ENCODE measurements at regions not wholly inside any gene's neighbourhood (a gene's known extent, or its start where the extent isn't known, plus 50 kb on each side); places are given as distances from the start of the nearest gene placed in this dataset.

- TF ChIP-seq CREB5 (CRISPR knock-in tag; IDR thresholded peaks at IDR 0.05; ENCODE audit: low read depth) (no peak), ZNF8 (CRISPR knock-in tag; IDR thresholded peaks at IDR 0.05) (no peak), ZC3H10 (CRISPR knock-in tag; IDR thresholded peaks at IDR 0.05) (no peak), ISL1 (CRISPR knock-in tag; IDR thresholded peaks at IDR 0.05) (no peak), TCF4 (CRISPR knock-in tag; IDR thresholded peaks at IDR 0.05; ENCODE audit: borderline replicate concordance) (no peak), ZNF70 (CRISPR knock-in tag; IDR thresholded peaks at IDR 0.05) (no peak), ARNTL (CRISPR knock-in tag; IDR thresholded peaks at IDR 0.05; ENCODE audit: borderline replicate concordance, low read depth) (no peak), BACH2 (CRISPR knock-in tag; IDR thresholded peaks at IDR 0.05; ENCODE audit: borderline replicate concordance) (no peak), TSHZ2 (CRISPR knock-in tag; IDR thresholded peaks at IDR 0.05) (no peak), PPARA (CRISPR knock-in tag; IDR thresholded peaks at IDR 0.05; ENCODE audit: borderline replicate concordance) (no peak), ZFP30 (CRISPR knock-in tag; IDR thresholded peaks at IDR 0.05) (no peak), TOX (CRISPR knock-in tag; IDR thresholded peaks at IDR 0.05; ENCODE audit: borderline replicate concordance) (no peak), CSDC2 (CRISPR knock-in tag; IDR thresholded peaks at IDR 0.05) (no peak), PATZ1 (CRISPR knock-in tag; IDR thresholded peaks at IDR 0.05; ENCODE audit: borderline replicate concordance) (no peak), POU6F1 (CRISPR knock-in tag; IDR thresholded peaks at IDR 0.05; ENCODE audit: borderline replicate concordance, low read depth) (no peak)
- ATAC-seq: no peak
These were observed 1094.0 kb upstream of the B3GALT2 start for GRCh38 chr1:194280463-194280862.

- ATAC-seq: no peak
- TF ChIP-seq CSDC2 (CRISPR knock-in tag; IDR thresholded peaks at IDR 0.05) (no peak), ZFP3 (CRISPR knock-in tag; IDR thresholded peaks at IDR 0.05) (no peak), ZNF70 (CRISPR knock-in tag; IDR thresholded peaks at IDR 0.05) (no peak), ISL1 (CRISPR knock-in tag; IDR thresholded peaks at IDR 0.05) (no peak), BACH2 (CRISPR knock-in tag; IDR thresholded peaks at IDR 0.05; ENCODE audit: borderline replicate concordance) (no peak), PPARA (CRISPR knock-in tag; IDR thresholded peaks at IDR 0.05; ENCODE audit: borderline replicate concordance) (no peak), GLIS3 (CRISPR knock-in tag; IDR thresholded peaks at IDR 0.05) (no peak), ZNF8 (CRISPR knock-in tag; IDR thresholded peaks at IDR 0.05) (no peak), ARNTL (CRISPR knock-in tag; IDR thresholded peaks at IDR 0.05; ENCODE audit: borderline replicate concordance, low read depth) (no peak), TOX (CRISPR knock-in tag; IDR thresholded peaks at IDR 0.05; ENCODE audit: borderline replicate concordance) (no peak), ZC3H10 (CRISPR knock-in tag; IDR thresholded peaks at IDR 0.05) (no peak), RARB (CRISPR knock-in tag; IDR thresholded peaks at IDR 0.05) (no peak), PATZ1 (CRISPR knock-in tag; IDR thresholded peaks at IDR 0.05; ENCODE audit: borderline replicate concordance) (no peak), ESRRG (CRISPR knock-in tag; IDR thresholded peaks at IDR 0.05) (no peak), TCF4 (CRISPR knock-in tag; IDR thresholded peaks at IDR 0.05; ENCODE audit: borderline replicate concordance) (no peak), TSHZ2 (CRISPR knock-in tag; IDR thresholded peaks at IDR 0.05) (no peak), POU6F1 (CRISPR knock-in tag; IDR thresholded peaks at IDR 0.05; ENCODE audit: borderline replicate concordance, low read depth) (no peak), OSR1 (CRISPR knock-in tag; IDR thresholded peaks at IDR 0.05) (no peak)
These were observed 1093.6 kb upstream of the B3GALT2 start for GRCh38 chr1:194279975-194280374.
